HG02943 (cell line): ENCODE measurements at regions not wholly inside any gene's neighbourhood (a gene's known extent, or its start where the extent isn't known, plus 50 kb on each side); places are given as distances from the start of the nearest gene placed in this dataset.

Experiments used
- ATAC-seq: cut with Tn5 transposase; IDR thresholded peaks from one replicate; pipeline ENCODE4 v1.9.1; 2021; ENCODE audit warnings: mild to moderate bottlenecking, low read depth, moderate library complexity; ENCODE audit not compliant: unreplicated experiment

DNA sequence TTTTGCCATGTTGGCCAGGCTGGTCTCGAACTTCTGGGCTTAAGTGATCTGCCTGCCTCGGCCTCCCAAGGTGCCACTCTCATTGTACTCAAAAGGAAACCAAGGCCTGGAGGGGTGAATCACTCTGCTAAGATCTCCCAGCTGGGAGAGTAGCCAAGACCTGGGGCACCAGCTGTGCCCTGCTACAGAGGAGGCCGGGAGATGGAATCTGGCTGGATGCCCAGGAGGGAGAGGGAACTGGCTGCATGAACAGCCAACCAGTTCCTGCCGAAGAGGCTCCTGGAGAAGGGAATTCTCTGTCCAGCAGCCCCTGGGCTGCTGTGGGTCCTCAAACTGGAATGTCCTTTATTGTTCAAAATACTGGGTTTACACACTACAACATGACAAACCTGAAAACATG lies 238.7 kb upstream of the CIBAR2 start:
- no peak for ATAC-seq

DNA sequence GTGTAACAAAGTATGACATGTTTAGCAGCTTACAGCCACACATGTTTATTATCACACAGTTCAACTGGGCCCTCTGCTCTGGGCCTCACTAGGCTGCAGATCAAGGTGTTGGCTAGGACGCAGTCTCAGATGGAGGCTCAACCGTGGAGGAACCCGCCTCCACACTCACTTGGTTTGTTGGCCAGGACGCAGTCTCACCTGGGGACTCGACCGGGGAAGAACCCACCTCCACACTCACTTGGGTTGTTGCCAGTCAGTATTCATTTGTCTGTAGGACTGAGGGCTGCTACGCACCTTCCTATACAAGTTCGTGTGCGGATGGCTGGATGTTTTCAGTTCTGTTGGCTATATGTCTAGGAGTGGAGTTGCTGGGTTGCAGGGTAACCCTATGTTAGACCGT lies 240.7 kb upstream of the CIBAR2 start:
- ATAC-seq: no peak

DNA sequence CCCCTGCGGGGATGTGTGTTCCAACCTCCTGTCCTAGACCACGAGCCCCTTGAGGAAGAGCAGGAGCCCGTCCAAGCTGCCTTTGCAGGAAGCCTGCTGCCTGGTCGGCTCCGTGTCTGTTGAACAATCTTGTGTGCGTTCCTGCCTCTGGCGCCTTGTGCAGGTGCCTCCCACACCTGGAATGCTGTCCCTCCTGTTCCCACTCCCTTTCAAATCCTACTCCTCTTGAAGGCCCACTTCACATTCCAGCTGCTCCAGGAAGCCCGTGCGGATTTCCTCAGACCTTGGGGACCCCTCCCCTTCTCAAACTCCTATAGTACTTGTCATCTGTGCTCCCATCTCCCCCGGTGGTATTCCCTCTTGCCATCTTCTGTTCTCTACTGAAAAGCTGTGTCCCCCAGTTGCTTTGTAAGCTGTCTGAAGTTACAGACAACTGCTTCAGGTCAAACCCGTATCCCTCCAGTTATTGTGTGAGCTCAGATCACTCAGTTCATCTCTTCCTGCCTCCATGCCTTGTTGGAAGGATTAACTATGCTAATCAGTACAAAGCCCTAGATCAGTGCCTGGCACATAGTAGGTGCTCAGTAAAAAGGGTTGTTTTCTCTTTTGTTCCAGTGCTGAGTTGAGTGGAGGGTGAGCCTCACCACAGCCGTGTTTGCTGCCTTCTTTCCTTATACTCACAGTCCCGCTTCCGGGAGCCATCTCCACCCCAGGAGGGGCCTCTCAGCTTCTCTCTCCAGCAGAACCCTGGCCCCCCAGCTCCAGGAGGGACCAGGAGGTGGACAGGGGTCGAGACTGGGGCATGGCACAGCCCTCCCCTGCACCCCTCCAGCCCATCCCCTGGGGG lies 241.8 kb upstream of the CIBAR2 start:
- ATAC-seq: no peak

GRCh38 chr16:85354686-85355514 lies 242.6 kb upstream of the CIBAR2 start:
- ATAC-seq: no peak

DNA sequence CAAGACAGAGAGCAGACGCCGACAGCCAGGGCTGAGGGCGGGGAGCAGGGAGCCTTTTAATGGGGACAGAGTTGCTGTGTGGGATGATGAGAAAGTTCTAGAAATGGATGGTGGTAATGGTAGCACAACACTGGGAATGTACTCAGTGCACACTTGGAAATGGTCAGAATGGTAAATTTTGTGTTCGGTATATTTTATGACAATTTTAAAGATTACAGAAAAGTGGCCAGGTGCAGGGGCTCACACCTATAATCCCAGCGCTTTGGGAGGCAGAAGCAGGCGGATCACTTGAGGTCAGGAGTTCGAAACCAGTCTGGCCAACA lies 243.2 kb upstream of the CIBAR2 start:
- ATAC-seq: no peak

GRCh38 chr16:85356157-85356556 lies 243.9 kb upstream of the CIBAR2 start:
- no peak for ATAC-seq

DNA sequence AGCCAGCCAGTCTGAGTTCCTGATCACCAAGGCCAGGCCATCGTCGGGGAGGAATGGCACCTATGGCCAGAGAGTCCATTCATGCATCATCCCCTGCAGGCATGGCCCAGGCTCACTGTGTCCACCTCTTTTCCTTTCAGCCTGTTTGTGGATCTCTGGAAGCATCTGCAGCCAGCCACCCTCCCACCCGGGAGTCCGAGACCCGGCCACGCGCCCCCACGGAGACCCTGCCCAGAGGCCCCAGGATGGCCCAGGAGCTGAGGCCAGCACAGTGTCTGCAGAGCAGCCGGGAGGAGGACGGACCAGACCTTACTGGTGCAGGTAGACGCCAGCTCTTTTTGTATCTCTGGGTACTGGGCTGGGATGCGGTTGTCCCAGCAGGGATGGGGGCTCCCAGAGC lies 245.1 kb upstream of the CIBAR2 start:
- no peak for ATAC-seq

GRCh38 chr16:85357924-85358505 lies 245.7 kb upstream of the CIBAR2 start:
- ATAC-seq: no peak

DNA sequence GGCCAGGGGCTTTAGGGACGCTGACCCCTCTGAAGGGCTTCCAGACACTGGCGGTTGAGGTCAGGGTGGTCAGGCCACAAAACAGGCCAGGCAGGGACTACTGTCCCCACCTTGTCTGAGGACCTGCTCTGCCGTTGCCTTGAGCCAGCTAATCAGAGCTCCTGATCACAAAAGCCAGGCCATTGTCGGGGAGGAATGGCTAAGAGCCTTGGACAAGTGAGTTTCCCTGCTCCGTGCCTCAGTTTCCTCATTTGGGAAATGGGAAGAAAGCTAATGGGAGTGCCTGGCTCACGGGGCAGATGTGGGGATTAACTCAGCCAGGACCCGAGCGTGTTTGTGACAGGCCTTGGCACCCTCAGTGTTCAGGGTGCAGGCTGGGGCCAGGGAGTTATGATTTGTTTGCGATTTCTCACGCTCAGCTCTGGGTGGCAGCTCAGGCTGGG lies 246.5 kb upstream of the CIBAR2 start:
- no peak for ATAC-seq

DNA sequence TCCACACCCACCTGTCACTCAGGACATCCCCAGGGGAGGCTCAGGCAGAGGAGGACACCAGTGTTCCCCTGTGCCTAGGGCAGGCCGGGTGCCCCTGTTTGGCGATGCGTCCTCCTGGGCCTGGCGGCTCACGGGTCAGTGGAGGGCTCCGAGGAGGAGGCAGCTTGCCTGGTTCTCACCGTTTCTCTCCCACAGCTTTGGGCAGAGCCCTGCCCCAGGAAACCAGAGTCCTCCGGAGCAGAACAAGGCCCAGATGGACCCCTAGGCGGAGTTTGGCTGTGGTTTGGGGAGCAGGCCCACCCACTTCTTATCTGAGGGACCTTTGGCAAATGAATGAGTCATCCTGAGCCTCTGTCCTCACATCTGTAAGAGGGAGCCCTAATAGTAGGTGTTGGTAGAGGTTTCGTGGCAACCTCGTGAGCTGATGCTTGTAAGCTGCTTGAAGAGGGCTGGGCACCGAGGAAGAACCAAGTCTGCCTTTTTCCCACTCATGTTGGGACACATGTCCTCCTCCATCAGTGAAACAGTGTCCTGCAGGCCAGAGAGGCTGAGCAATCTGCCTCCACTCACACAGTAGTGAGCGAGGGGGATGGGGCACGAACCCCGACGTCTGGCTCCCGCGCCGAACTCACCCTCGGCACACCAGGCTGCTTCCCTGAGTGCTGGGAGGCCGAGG lies 247.0 kb upstream of the CIBAR2 start:
- no peak for ATAC-seq

DNA sequence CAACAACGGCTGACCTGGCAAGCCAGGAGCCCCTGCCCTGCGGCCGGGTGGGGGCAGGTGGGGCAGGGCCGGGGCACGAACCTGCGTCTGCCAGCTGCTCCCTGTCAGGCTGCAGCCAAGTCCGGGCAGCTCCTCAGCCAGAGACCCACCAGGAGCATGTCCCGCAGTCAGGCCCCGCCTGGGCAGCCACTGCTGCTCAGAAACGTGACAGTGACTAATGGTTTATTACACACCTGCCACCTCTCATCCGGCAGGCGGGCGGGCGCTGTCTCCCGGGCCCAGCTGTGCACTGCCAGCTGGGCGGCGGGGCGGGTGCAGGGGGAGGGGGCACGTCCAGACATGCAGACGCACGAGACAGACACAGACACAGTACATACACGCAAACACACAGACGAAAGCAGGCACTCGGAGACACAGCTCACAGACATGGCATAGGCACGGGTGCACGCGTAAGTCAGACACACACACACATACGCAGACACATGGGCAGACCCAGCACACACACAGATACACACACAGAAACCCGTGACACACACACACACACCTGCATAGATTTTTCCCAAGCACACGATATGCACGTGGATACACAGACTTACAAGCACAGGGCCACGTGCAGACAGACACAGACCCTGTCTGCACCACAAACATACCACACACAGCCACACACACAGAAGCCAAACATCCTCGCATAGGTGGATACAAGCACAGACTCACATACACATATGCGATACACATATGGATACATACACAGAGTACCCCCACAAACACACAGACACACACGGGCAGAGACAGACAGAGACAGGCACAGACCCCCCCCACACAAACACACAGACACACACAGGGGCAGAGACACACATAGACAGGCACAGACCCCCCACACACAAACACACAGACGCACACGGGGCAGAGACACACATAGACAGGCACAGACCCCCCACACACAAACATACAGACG lies 248.3 kb upstream of the CIBAR2 start:
- no peak for ATAC-seq

DNA sequence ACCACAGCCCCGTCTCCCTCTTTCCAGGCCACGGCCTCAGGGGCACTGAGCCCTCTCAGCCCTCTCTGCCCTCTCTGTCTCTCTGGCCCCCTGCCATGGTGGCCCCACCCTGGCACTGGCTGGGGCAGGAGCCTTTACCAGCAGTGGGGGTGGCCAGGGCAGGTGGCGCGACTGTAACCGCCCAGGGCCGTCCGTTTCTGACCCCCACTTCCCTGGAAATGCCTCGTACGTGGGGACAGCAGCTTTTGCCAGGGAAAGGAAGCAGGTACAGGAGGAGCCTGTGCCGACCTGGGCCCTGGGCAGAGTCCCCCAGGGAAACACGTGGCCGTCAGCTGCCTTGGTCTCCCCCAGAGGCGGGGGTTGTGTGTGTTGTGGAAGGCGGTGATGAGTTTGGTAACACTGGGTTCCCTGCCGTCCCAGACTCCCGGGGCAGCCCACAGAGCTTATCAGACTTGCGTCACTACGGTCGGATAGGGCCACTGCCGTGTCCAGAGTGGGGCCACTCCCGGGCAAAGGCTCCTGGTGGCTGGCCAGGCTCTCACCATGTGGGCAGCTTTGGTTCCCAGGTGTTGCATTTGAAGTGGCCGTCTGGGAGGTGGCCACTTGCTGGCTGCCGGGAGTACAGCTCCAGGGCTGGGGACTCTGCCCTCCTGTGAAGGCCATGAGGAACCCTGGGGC lies 249.3 kb upstream of the CIBAR2 start:
- no peak for ATAC-seq

DNA sequence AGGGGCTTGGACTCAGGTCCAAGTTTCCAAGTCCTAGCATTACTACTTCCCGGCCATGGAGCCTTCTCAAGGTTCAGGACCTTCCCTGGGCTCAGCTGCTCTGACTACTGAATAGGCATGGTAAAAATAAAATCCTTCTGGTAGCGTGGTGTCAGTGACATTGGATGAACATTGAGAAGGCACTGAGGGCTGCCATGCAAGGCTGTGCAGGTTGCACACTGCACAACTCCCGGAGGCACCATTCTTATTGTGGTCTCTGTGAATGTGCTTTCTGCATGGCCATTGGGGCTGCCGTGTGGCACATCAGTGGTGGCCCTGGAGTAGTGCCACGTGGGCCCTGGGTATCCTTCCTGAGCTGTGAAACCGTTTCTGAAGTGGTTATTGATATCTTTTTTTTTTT lies 250.2 kb upstream of the CIBAR2 start:
- ATAC-seq: no peak

DNA sequence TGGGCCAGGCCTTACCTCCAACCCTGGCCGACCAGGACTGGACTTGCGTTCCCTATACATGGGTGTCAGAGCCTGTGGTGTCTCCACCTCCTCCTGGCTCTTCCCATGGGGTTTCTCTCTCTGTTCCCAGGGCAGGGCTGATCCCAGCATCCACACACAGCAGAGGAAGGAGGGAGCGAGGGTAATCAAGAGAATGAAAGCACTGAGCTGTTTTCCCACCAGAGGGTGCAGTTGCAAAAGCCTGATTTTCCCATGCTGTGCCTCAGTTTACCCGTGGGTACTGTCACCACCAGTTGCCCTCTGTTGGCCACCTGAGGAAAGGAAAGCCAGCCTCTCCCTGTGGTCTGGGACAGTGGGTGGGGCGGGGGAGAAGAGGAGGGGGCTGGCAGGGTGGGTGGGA lies 249.7 kb upstream of the GSE1 start:
- ATAC-seq: no peak

GRCh38 chr16:85363881-85364280 lies 249.2 kb upstream of the GSE1 start:
- no peak for ATAC-seq

- no peak for ATAC-seq
Observed at GRCh38 chr16:85364323-85365040, 248.6 kb upstream of the GSE1 start.

DNA sequence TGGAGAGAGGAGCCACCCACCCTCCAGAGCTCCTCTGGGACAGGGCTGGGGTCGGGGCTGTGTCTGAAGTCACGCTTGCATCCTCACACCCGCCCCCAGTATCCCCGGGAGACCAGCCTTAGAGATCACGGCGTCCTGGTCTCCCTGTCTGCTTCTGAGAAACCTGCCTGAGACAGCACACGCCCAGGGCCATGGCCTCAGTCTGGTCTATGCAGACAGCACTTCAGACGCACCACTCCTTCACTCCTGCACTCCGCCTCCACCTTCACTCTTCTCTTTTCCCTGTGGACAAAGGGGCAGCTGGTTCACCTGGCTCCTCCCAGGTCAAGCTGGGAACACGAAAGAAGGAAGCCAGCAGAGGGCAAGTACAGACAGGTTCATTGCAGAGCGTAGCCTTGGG lies 248.0 kb upstream of the GSE1 start:
- no peak for ATAC-seq

- no peak for ATAC-seq
Observed at GRCh38 chr16:85366031-85366763, 246.9 kb upstream of the GSE1 start.
